A172 (cell line): ENCODE measurements at regions not wholly inside any gene's neighbourhood (a gene's known extent, or its start where the extent isn't known, plus 50 kb on each side); places are given as distances from the start of the nearest gene placed in this dataset.

Source experiments
- DNase-seq: peaks from one replicate; pipeline ENCODE4 v3.0.0-alpha.2; 2015; ENCODE audit warnings: low spot score

- no peak for DNase-seq
Observed at GRCh38 chr10:120705309-120705708, 145.9 kb upstream of the WDR11 start.

GRCh38 chr10:120710076-120710475 lies 141.1 kb upstream of the WDR11 start:
- DNase-seq = no peak

GRCh38 chr10:120711860-120712259 lies 139.3 kb upstream of the WDR11 start:
- no peak for DNase-seq

GRCh38 chr10:120713573-120714205 lies 137.5 kb upstream of the WDR11 start:
- no peak for DNase-seq

GRCh38 chr10:120715171-120715570 lies 136.0 kb upstream of the WDR11 start:
- no peak for DNase-seq

- DNase-seq = no peak
Observed at GRCh38 chr10:120719333-120719732, 131.8 kb upstream of the WDR11 start.

GRCh38 chr10:120727001-120727400 lies 124.2 kb upstream of the WDR11 start:
- no peak for DNase-seq

GRCh38 chr10:120729547-120729946 lies 121.6 kb upstream of the WDR11 start:
- DNase-seq = no peak

GRCh38 chr10:120732067-120732466 lies 119.1 kb upstream of the WDR11 start:
- peak; percentile 18 for DNase-seq

- peak; percentile 1 for DNase-seq
Observed at GRCh38 chr10:120732643-120733313, 118.4 kb upstream of the WDR11 start.

- no peak for DNase-seq
Observed at GRCh38 chr10:120734483-120735078, 116.6 kb upstream of the WDR11 start.

GRCh38 chr10:120735315-120735714 lies 115.8 kb upstream of the WDR11 start:
- DNase-seq = no peak

GRCh38 chr10:120735773-120736371 lies 115.3 kb upstream of the WDR11 start:
- peak; percentile 16 for DNase-seq

- no peak for DNase-seq
Observed at GRCh38 chr10:120736377-120736776, 114.8 kb upstream of the WDR11 start.

- DNase-seq = no peak
Observed at GRCh38 chr10:120738658-120739057, 112.5 kb upstream of the WDR11 start.

- DNase-seq = no peak
Observed at GRCh38 chr10:120741396-120741795, 109.8 kb upstream of the WDR11 start.

GRCh38 chr10:120742373-120742772 lies 108.8 kb upstream of the WDR11 start:
- DNase-seq = no peak

GRCh38 chr10:120744040-120744439 lies 107.1 kb upstream of the WDR11 start:
- no peak for DNase-seq

GRCh38 chr10:120746001-120746777 lies 105.0 kb upstream of the WDR11 start:
- DNase-seq = no peak

- DNase-seq = no peak
Observed at GRCh38 chr10:120748519-120748918, 102.6 kb upstream of the WDR11 start.

- no peak for DNase-seq
Observed at GRCh38 chr10:120749072-120749471, 102.1 kb upstream of the WDR11 start.
